Endothelial cell of umbilical vein (primary cell): ENCODE measurements at regions not wholly inside any gene's neighbourhood (a gene's known extent, or its start where the extent isn't known, plus 50 kb on each side); places are given as distances from the start of the nearest gene placed in this dataset.

ENCODE experiments used
- BruUV-seq: library from RNA; stranded (reverse); fragments of 400-500 nt; replicated peaks from 2 replicates; lab custom pipeline; 2021; lab: Mats Ljungman, UMichigan
- CTCF ChIA-PET: fragments of 300-600, 350-600 bp; sonication (Branson Sonifier 250); formaldehyde crosslinking; loops from one replicate; lab custom pipeline; 2021; ENCODE audit warnings: antibody characterized with exemption, inconsistent platforms; lab: Charles Lee
- POLR2A ChIA-PET: fragments of 300-600, 350-600 bp; sonication (Branson Sonifier 250); formaldehyde crosslinking; loops from one replicate; lab custom pipeline; 2021; ENCODE audit warnings: antibody characterized with exemption, inconsistent platforms; lab: Charles Lee
- DNase-seq: peaks from one replicate; pipeline ENCODE4 v3.0.0-alpha.2; 2011; ENCODE audit warnings: low read depth, low spot score
- FAIRE-seq: peaks from 2 replicates; lab custom pipeline; 2011; peaks lifted over from hg19 to GRCh38; lab: Jason Lieb, UNC
- H2AFZ ChIP-seq: 2 replicates; pipeline ENCODE4 v1.6.0; 2012; ENCODE audit warnings: low read depth, low read length, control low read depth, inconsistent platforms
- H3K27ac ChIP-seq: 2 replicates; pipeline ENCODE4 v1.5.1; 2011; ENCODE audit warnings: low read depth, mild to moderate bottlenecking, control low read depth, low read length, moderate library complexity; ENCODE audit not compliant: insufficient read depth
- H3K27me3 ChIP-seq, 2 experiments: 2 replicates each; pipeline versions ENCODE4 v1.6.0 to v1.6.1; 2011; ENCODE audit warnings: low read length in 2 of 2, mixed read lengths in 1 of 2; ENCODE audit not compliant: control insufficient read depth in 2 of 2, insufficient read depth in 2 of 2
- H3K36me3 ChIP-seq, 2 experiments: 2 replicates in 1 of 2; 3 replicates in 1 of 2; pipeline ENCODE4 v1.5.1; 2011; ENCODE audit warnings: low read length in 2 of 2, mild to moderate bottlenecking in 1 of 2, moderate library complexity in 1 of 2; ENCODE audit not compliant: control insufficient read depth in 2 of 2, insufficient read depth in 2 of 2; ENCODE audit errors: extremely low read depth in 1 of 2
- H3K4me1 ChIP-seq: 3 replicates; pipeline ENCODE4 v1.5.1; 2011; ENCODE audit warnings: mild to moderate bottlenecking, low read length; ENCODE audit not compliant: control insufficient read depth, insufficient read depth; ENCODE audit errors: extremely low read depth
- H3K4me2 ChIP-seq: 2 replicates; pipeline ENCODE4 v1.6.1; 2011; ENCODE audit warnings: low read length, control low read depth, mixed read lengths; ENCODE audit not compliant: insufficient read depth
- H3K4me3 ChIP-seq, 3 experiments: fragments of 200-600 bp in 1 of 3; sonication (generic), shearing (Covaris generic) in 1 of 3; replicated peaks in 1 of 3; 2 replicates each; pipeline ENCODE4 v1.5.1; 2011 to 2016; ENCODE audit warnings: control low read depth in 3 of 3, low read length in 3 of 3, mild to moderate bottlenecking in 2 of 3, inconsistent platforms in 1 of 3, low read depth in 1 of 3, moderate library complexity in 1 of 3; ENCODE audit not compliant: insufficient read depth in 1 of 3
- H3K79me2 ChIP-seq: 2 replicates; pipeline ENCODE4 v1.6.0; 2012; ENCODE audit warnings: low read length, inconsistent platforms; ENCODE audit not compliant: control insufficient read depth, insufficient read depth
- H3K9ac ChIP-seq: replicated peaks from 2 replicates; pipeline ENCODE3; 2011; ENCODE audit warnings: low read length, control low read depth; ENCODE audit not compliant: insufficient read depth; ENCODE audit errors: extremely low read depth
- H3K9me1 ChIP-seq: replicated peaks from 3 replicates; pipeline ENCODE4 v1.6.0; 2011; ENCODE audit warnings: mild to moderate bottlenecking, low read length; ENCODE audit not compliant: control insufficient read depth, insufficient read depth; ENCODE audit errors: extremely low read depth
- H3K9me3 ChIP-seq: replicated peaks from 2 replicates; pipeline ENCODE4 v1.5.1; 2012; ENCODE audit warnings: low read length, inconsistent platforms; ENCODE audit not compliant: control insufficient read depth, insufficient read depth
- H4K20me1 ChIP-seq: replicated peaks from 2 replicates; pipeline ENCODE3; 2011; ENCODE audit warnings: mild to moderate bottlenecking, low read length; ENCODE audit not compliant: control insufficient read depth, insufficient read depth; ENCODE audit errors: extremely low read depth
- CTCF ChIP-seq, 2 donors: IDR thresholded peaks; 1 replicate in 1 of 2; 2 replicates in 1 of 2; pipeline ENCODE4 v1.5.1; 2011; ENCODE audit warnings: low read length in 2 of 2, mild to moderate bottlenecking in 2 of 2, moderate library complexity in 2 of 2, control low read depth in 1 of 2, inconsistent platforms in 1 of 2, low read depth in 1 of 2; ENCODE audit not compliant: insufficient read depth in 1 of 2; ENCODE audit errors: extremely low read depth in 1 of 2
- EZH2 ChIP-seq: IDR thresholded peaks from 2 replicates; pipeline ENCODE4 v1.6.1; 2012; ENCODE audit warnings: borderline replicate concordance, low read depth, mild to moderate bottlenecking, moderate library complexity, low read length, inconsistent platforms; ENCODE audit not compliant: severe bottlenecking
- FOS ChIP-seq: IDR thresholded peaks from 2 replicates; pipeline ENCODE4 v1.6.1; 2011; ENCODE audit warnings: mild to moderate bottlenecking, low read length, moderate library complexity, borderline replicate concordance; ENCODE audit not compliant: insufficient read depth
- GATA2 ChIP-seq: IDR thresholded peaks from 2 replicates; pipeline ENCODE4 v1.7.0; 2011; ENCODE audit warnings: low read depth, mild to moderate bottlenecking, moderate library complexity, mixed read lengths, low read length; ENCODE audit not compliant: insufficient read length, insufficient read depth
- JUN ChIP-seq: IDR thresholded peaks from 2 replicates; pipeline ENCODE4 v1.6.1; 2011; ENCODE audit warnings: borderline replicate concordance, low read depth; ENCODE audit not compliant: insufficient read length, insufficient read depth
- MAX ChIP-seq: IDR thresholded peaks from 2 replicates; pipeline ENCODE4 v1.6.1; 2011; ENCODE audit not compliant: insufficient read depth, insufficient read length
- MYC ChIP-seq: IDR thresholded peaks from one replicate; pipeline ENCODE4 v1.6.1; 2011; ENCODE audit warnings: mild to moderate bottlenecking, low read depth, low read length
- POLR2A ChIP-seq: IDR thresholded peaks from 2 replicates; pipeline ENCODE4 v1.6.1; 2012; ENCODE audit warnings: low read depth, mild to moderate bottlenecking, control low read depth, low read length
- POLR2AphosphoS5 ChIP-seq: IDR thresholded peaks from 2 replicates; pipeline ENCODE4 v1.6.1; 2012; ENCODE audit warnings: low read depth, mild to moderate bottlenecking, control low read depth, low read length, moderate library complexity; ENCODE audit not compliant: insufficient read depth
- dilution Hi-C: fragments of 300-500 bp; cut with MboI; formaldehyde crosslinking; loops from one replicate; pipeline ENCODE4 v1.15.0; 2019; ENCODE audit warnings: low sequenced_read_pairs; ENCODE audit not compliant: extremely low pct_ligation_motif_present
- intact Hi-C: fragments of 100-400 bp; cut with micrococcal nuclease; formaldehyde crosslinking; loops from one replicate; pipeline ENCODE4 v1.10.0; 2022

GRCh38 chr2:226052772-226053416 lies 653.4 kb downstream of the NYAP2 start:
- no peak overlapping the region for H2AFZ ChIP-seq
- no peak overlapping the region for H3K9ac ChIP-seq
- intact Hi-C loops (no loop called here), dilution Hi-C loops (no loop called here)
- H3K79me2 ChIP-seq = no peaks in the 10 kb centered on the region
- ChIA-PET CTCF (no interaction called here), POLR2A (no interaction called here)
- H3K27ac ChIP-seq = no peak overlapping the region
- no peak for FAIRE-seq
- no peaks in the 10 kb centered on the region for H3K4me1 ChIP-seq
- no TSS peak for BruUV-seq
- H3K4me3 ChIP-seq = no peak overlapping the region
- H4K20me1 ChIP-seq = no peaks in the 10 kb centered on the region
- no peaks in the 10 kb centered on the region for H3K36me3 ChIP-seq
- no peaks in the 10 kb centered on the region for H3K9me1 ChIP-seq
- TF ChIP-seq CTCF (IDR thresholded peaks at IDR 0.05; ENCODE audit: extremely low read depth in 1 of 2, insufficient read depth in 1 of 2, low read depth in 1 of 2, low read length in 2 of 2) (no peak), JUN (no peak), MYC (no peak), MAX (no peak), GATA2 (no peak), EZH2 (no peak), FOS (no peak), POLR2A (no peak), POLR2AphosphoS5 (no peak)
- no peaks in the 10 kb centered on the region for H3K27me3 ChIP-seq
- no peak for DNase-seq
- H3K4me2 ChIP-seq = no peak overlapping the region
- H3K9me3 ChIP-seq = no peaks in the 10 kb centered on the region
